T1000 (cell line): ENCODE measurements at regions not wholly inside any gene's neighbourhood (a gene's known extent, or its start where the extent isn't known, plus 50 kb on each side); places are given as distances from the start of the nearest gene placed in this dataset.

Experiments
- DNase-seq: peaks from one replicate; lab custom pipeline; 2025; ENCODE audit warnings: mixed read lengths; lab: John Stamatoyannopoulos, UW

DNA sequence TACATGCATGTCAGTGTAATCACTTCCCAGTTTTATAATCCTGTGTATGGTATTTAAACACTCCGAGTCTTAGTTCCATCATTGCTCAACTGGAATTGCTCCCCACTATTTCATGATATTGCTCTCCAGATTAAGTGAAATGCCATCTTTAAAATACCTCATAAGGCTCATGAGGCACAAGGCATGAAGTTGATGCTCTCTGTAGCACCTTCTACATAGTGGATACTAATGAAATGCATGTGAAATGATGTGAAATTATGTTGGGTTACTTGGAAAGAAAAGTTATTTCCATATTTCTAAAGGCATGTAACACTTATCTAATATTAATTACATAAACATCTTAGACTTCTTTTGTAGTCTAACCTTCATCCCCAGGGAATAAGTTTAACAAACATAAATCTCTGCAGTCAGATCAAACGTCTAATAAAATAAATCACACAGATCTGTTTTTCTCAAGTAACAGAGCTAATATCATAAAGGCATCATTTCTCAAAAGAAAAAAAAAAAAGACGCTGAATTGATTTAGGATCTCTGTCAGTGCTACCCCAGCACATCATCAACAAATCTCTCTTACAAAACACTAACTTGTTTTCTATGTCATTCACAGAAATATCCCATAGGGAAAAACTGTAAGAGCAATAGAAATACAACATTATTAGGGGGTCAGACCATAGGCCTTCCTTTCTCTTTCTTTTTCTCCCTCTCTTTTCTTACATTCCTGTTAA, 736.0 kb upstream of the LRRC4C start:
- no peak for DNase-seq

- no peak for DNase-seq
Measured at GRCh38 chr11:42200311-42200710, 740.9 kb upstream of the LRRC4C start.

DNA sequence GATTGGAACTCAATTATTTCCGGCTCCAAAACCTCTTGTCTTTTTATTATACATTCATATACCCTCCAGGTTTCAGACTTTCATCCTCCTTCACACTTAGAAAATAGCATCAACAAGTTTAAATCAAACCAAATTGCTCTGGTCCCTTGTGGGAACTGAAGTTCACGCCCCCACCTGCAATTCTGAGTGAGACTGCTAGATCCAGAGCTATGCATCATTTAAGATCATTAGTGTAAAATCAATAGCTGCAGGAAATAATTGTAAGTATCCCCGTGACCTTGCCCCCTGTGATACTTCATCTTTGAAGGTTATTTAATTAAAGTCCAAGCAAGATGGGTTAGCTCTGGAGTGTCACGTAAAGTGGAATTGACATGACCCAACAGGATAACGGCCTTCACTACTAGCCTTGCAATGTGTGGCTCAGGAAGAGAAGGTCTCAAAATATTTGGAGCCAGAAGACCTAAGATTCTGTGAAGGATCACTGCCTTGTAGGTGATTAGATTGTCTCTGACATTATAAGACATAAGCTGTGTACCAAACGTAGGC, 742.2 kb upstream of the LRRC4C start:
- DNase-seq = no peak

DNA sequence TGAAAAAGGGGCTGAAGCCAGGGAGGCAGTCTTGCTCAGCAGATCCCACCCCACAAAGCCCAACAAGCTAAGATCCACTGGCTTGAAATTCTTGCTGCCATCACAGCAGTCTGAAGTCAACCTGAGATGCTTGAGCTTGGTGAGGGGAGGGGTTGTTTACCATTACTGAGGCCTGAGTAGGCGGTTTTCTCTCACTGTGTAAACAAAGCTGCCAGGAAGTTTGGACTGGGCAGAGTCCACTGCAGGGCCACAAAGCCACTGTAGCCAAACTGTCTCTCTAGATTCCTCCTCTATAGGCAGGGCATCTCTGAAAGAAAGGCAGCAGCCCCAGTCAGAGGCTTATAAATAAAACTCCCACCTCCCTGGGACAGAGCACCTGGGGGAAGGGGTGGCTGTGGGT, 746.1 kb upstream of the LRRC4C start:
- no peak for DNase-seq

DNA sequence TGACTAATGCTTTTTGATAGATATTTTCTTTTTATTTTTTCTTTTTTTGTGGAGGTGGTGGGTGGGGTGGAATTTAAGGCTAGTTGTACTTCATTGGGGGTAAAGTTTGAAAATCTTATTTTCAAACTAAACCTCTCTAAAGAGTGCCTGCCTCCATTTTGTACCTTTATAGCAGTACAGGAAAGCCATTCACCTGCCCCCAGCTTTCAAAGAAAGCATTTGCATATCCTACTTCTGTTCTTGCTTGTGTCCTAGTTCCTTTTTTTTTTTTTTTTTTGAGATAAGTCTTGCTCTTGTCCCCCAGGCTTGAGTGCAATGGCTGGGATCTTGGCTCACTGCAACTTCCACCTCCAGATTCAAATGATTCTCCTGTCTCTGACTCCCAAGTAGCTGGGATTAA, 766.2 kb upstream of the LRRC4C start:
- DNase-seq = no peak

GRCh38 chr11:42232673-42233072, 773.2 kb upstream of the LRRC4C start:
- DNase-seq = no peak

DNA sequence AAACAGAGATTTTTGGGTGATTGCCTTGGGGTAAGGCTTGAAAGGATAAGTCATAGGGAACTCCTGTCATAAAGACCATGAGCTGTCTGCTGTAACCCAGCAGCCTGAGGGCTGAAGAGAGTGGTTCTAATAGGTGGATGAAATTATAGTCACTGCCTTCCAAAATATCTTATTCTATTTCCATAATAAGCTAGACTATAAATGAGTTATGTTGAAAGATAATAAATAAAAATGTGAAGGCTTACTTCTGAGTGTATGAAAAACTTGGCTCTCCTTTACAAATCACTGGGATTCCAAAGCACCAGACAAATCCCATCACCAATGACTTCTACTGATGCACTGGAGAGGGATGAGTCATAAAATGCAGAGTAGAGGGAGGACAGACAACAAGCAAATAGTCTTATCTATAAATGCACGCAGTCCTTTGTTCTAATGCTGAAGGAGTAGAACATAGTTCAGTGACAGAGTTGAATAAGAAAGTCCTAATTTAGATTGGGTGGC, 775.0 kb upstream of the LRRC4C start:
- DNase-seq = peak; percentile 16

DNA sequence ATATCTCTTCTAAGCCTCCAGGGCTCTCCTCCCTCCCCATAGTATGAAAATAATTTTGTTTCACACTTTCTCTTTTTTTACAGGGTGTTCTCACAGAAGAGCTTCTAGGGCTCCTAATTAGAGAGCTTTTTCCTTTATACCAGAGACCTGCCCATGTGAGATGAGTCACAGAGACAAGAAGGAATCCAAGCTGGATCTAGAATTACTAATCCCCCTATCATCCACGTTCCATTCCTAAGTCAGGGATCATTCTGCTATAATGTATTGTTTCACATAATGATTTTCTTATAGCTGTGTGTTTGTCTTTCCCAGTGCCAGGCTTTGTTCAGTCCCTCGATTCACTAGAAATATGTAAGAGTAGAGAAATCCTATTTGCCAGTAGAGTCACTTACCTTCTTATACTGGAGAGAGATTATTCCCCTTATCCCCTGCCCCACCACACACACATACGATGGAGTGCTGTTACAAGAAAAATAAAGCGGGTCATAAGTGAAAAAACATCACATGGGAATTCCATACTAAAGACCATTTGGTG, 778.3 kb upstream of the LRRC4C start:
- peak; percentile 9 for DNase-seq

DNA sequence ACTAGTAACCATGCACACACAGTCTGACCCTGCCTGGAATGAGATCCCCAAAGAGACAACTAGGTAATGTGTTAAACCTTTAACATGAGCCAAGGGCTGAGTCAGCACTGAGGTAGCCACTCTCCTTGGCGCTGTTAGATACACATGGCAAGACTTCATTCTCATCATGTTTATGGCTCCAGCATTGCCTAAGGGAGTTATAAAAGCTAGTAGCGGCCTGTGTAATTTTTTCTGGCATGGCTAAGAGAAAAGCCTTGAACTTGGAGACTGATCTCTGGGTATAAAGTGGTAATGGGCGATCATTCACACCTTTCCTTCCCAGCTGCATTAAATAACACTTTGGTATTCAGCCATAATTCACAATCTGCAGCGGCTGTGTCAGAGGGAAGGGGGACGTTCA, 779.7 kb upstream of the LRRC4C start:
- peak; percentile 70 for DNase-seq

DNA sequence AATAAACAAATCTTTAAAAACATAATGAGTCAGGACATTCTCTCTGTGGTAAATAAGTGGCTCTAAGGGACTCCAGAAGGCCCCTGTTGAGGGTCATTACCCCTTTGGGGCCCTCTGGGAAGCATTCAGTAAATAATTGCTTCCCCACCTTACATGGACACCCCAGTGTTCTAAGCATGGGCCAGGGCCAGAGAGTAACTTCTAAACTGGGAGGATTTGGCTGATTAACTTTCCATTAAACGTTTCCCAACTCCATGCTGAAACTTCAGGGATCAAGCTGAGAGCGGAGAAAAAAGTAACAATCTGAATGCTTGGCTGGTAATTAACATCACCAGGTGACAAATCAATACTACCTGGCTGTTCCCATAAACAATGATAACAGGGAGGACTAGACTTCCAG, 783.9 kb upstream of the LRRC4C start:
- no peak for DNase-seq

DNA sequence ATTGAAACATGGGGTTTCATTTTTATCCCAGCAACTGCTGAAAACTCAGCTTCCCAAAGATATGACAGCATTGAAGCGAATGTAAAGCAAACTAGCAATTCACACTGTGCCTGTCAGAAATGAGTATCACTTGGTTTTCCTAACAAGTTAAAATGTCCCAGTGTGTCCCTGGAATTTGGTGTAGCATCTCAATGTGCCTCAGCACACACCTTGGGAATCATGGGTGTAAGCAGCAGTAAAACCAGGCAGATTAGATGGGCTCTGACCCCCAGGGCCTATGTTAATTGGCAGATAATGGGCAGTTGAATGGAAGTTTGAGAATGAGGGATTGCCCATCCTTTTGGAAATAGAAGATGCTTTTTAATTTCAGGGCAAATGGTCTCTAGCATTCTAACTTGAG, 784.9 kb upstream of the LRRC4C start:
- no peak for DNase-seq

DNA sequence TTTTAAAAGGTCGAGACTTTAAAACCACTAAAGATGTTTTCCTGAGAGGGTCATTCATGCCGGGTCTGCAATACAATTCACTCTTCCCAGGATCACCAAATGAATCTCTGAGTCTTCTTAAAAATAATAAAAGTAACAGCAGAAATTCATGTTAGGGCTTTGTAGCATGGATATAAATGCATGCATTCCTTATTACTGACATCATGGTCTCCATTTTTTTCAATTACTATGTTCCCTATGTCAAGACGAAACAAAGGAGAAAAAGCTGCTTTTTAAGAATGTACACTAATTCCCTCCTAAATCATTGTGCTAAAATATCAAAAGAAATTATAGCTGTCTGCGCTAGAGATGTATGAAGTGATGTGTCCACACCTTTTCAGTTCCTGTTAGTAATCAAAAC, 789.9 kb upstream of the LRRC4C start:
- DNase-seq = no peak

GRCh38 chr11:42249956-42250355, 790.5 kb upstream of the LRRC4C start:
- no peak for DNase-seq

DNA sequence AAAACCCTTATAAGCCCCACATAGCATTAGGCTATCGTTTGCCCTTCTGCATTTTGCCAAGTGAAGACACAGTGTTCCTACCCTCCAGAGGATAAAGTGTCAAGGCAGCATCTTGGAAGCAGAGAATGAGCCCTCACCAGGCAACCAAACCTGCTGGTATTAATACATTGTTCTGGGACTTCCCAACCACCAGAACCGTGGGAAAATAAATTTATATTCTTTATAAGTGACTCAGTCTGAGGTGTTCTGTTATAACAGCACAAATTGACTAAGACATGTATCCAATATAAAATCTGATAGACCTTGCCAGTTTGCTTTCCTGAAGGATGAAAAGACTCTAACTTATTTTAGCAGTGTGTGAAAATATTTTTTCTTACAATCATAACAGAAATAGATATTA, 792.5 kb upstream of the LRRC4C start:
- DNase-seq = no peak

GRCh38 chr11:42253156-42253555, 793.7 kb upstream of the LRRC4C start:
- DNase-seq = no peak

DNA sequence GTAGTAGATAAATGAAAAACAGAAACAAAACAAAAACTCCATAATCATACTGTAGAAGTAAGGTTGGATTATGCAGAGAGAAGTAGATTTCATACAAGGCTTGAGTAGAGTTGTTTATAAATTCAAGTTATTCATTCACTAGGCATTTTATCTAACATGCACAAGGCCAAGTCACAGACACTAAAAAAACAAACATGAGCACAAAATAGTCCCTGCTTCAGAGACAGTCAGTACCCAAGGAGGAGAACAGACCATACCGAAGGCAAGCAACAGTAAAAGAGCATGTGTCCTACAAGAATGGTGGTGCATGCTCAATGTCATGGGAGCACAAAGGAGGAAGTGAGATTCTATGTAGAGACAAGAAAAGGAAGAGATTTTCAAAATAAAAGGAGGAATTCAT, 796.5 kb upstream of the LRRC4C start:
- no peak for DNase-seq

DNA sequence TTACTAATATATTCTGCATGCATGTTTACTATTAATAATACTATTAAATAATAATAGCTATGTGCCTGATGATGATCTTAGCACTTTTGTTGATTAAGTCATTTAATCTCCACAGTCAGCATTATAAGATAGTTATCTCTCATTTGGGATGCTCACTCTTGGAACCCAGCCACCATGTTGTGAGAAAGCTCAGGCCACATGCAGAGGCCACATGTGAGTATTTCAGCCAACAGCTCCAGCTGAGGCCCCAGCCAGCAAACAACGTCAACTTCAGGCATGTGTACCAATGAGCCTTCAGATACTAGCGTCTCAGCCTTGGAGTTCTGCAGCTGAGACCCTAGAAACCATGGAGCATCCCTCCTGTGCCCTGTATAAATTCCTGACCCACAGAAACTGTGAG, 798.1 kb upstream of the LRRC4C start:
- DNase-seq = no peak

DNA sequence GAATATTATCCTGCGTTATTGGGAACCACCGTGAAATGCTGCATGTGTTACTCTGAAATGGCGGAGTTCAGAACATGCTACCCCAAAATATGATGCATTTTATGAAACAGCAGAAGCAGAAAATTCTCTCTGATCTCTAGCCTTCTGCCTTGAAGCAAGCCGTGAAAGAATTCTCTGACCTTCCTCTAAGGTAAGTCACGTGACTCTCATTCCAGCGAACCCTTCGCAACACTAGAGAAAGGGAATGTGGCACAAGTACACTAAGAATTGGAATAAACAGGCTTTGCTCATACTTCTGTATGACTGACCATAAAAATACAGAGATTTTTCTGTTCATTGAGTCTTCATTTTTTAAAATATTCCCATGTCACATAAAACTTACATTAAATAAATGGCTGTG, 805.6 kb upstream of the LRRC4C start:
- no peak for DNase-seq

- no peak for DNase-seq
Measured at GRCh38 chr11:42271306-42271705, 811.9 kb upstream of the LRRC4C start.

- no peak for DNase-seq
Measured at GRCh38 chr11:42273977-42274376, 814.5 kb upstream of the LRRC4C start.

DNA sequence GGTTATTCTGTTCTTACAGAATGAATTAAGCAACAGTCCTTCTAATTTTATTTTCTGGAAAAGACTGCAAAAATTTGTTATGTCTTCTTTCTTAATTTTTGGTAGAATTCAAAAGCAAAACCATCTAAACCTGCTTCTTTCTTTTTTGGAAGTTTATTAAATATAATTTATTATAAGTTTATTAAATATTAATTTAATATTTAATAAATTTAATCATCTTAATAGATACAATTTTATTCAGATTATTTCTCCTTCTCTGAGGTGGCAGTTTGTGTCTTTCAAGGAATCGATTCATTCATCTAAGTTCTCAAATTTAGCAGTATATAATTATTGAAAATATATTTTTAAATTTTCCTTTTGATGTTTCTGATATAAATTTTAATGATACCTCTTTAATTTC, 837.5 kb upstream of the LRRC4C start:
- no peak for DNase-seq

- DNase-seq = no peak
Measured at GRCh38 chr11:42299780-42300179, 840.3 kb upstream of the LRRC4C start.

DNA sequence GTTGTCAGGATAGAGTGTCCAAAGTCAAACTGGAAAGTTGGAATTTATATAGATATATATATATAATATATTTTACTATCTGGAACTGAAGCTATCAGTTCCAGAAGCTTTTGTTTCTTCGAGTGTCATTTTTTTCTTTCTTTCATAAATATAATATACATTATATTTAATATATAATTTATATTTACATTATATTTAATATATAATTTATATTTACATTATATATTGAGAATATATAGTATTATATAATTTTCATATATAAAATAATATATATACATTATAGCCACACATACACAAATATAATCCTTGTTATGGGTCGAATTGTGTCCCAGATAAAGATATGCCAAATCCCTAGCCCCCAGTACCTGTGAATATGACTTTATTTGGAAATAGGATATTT, 842.3 kb upstream of the LRRC4C start:
- no peak for DNase-seq

- DNase-seq = no peak
Measured at GRCh38 chr11:42311514-42311913, 852.1 kb upstream of the LRRC4C start.
